ENCODE measurements at regions not wholly inside any gene's neighbourhood (a gene's known extent, or its start where the extent isn't known, plus 50 kb on each side); places are given as distances from the start of the nearest gene placed in this dataset.

- TF ChIP-seq, protein P1, sequence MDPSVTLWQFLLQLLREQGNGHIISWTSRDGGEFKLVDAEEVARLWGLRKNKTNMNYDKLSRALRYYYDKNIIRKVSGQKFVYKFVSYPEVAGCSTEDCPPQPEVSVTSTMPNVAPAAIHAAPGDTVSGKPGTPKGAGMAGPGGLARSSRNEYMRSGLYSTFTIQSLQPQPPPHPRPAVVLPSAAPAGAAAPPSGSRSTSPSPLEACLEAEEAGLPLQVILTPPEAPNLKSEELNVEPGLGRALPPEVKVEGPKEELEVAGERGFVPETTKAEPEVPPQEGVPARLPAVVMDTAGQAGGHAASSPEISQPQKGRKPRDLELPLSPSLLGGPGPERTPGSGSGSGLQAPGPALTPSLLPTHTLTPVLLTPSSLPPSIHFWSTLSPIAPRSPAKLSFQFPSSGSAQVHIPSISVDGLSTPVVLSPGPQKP (IDR thresholded peaks at IDR 0.05; ENCODE audit: low read depth, low read length) = no peak
- TF ChIP-seq CTCF (IDR thresholded peaks at IDR 0.05) (no peak), KDM5A (IDR thresholded peaks at IDR 0.05) (no peak), GATA3 (IDR thresholded peaks at IDR 0.05; ENCODE audit: borderline replicate concordance) (no peak)
- H3K4me2 ChIP-seq = no peak overlapping the region
- H3K4me3 ChIP-seq = no peak overlapping the region
- no peaks in the 10 kb centered on the region for H3K4me1 ChIP-seq
- CTCF ChIA-PET = no interaction called here
- POLR2A ChIA-PET = no interaction called here
- WGBS (ENCODE audit: missing lambda C conversion rate) = 48% methylated on average over 2 of the region's 2 CpGs
- ATAC-seq (no peak), FAIRE-seq (no peak), DNase-seq (ENCODE audit: low read depth in 1 of 2, low spot score in 1 of 2) (no peak)
- H3K9me3 ChIP-seq = no peaks in the 10 kb centered on the region
- H3K27ac ChIP-seq = no peak overlapping the region
Measured at GRCh38 chrX:22325096-22325495, 52.4 kb downstream of the CBLL2 start.

DNA sequence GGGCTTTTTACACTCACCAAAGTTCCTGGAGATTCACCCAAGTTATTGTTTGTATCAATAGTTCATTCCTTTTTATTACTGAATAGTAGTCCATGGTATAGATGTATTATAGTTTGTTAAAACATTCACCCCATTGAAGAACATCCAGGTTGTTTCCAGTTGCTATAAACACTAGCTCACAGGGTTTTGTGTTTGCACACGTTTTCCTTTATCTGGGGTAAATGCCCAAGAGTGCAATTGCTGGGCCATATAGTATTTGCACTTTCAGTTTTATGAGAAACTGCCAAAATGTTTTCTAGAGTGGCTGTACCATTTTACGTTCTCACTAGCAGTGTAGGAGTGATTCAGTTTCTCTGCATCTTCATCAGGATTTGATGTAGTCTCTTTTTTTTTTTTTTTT, 57.1 kb downstream of the CBLL2 start:
- 44% methylated on average over 2 of the region's 2 CpGs for WGBS (ENCODE audit: missing lambda C conversion rate)
- ATAC-seq = no peak
- H3K4me2 ChIP-seq = no peak overlapping the region
- CTCF ChIA-PET = no interaction called here
- no peak overlapping the region for H3K27ac ChIP-seq
- no peak for FAIRE-seq
- H3K9me3 ChIP-seq = no peaks in the 10 kb centered on the region
- no peak for TF ChIP-seq ATOH8 (CRISPR knock-in tag; IDR thresholded peaks at IDR 0.05; ENCODE audit: low read depth)
- no peak for TF ChIP-seq RFX5 (IDR thresholded peaks at IDR 0.05)
- TF ChIP-seq BHLHE40 (IDR thresholded peaks at IDR 0.05; ENCODE audit: low read depth, low read length) = no peak
- TF ChIP-seq MYC (IDR thresholded peaks at IDR 0.05; ENCODE audit: borderline replicate concordance, low read length) = no peak
- no peak for TF ChIP-seq CBX2 (IDR thresholded peaks at IDR 0.05; ENCODE audit: borderline replicate concordance, low read depth)
- no peak for DNase-seq (ENCODE audit: low read depth in 1 of 2, low spot score in 1 of 2)
- no peaks in the 10 kb centered on the region for H3K4me1 ChIP-seq
- no peak overlapping the region for H3K4me3 ChIP-seq
- POLR2A ChIA-PET = no interaction called here

- no peak for FAIRE-seq
- H3K4me3 ChIP-seq = no peak overlapping the region
- no peak overlapping the region for H3K27ac ChIP-seq
- WGBS (ENCODE audit: missing lambda C conversion rate) = 6% methylated on average over 1 of the region's 1 CpG
- ChIA-PET CTCF (interaction anchor here (0.6 kb wide), 1 partner anchor 700 kb away, joined by 3 read pairs; no protein-coding TSS in a partner anchor), POLR2A (no interaction called here)
- no peaks in the 10 kb centered on the region for H3K9me3 ChIP-seq
- no peak for DNase-seq (ENCODE audit: low read depth in 1 of 2, low spot score in 1 of 2)
- TF ChIP-seq RNF2 (IDR thresholded peaks at IDR 0.05; ENCODE audit: borderline replicate concordance, low read depth) (no peak), EP300 (IDR thresholded peaks at IDR 0.05) (no peak), EHF (CRISPR knock-in tag; IDR thresholded peaks at IDR 0.05) (no peak), RCOR1 (IDR thresholded peaks at IDR 0.05; ENCODE audit: low read depth, low read length) (no peak), GATA3 (IDR thresholded peaks at IDR 0.05; ENCODE audit: borderline replicate concordance) (no peak), ESRRA (IDR thresholded peaks at IDR 0.05; ENCODE audit: borderline replicate concordance, low read length) (no peak), RAD21 (conservative IDR thresholded peaks at IDR 0.05 in 1 of 2, IDR thresholded peaks at IDR 0.05 in 1 of 2) (no peak), KDM1A (IDR thresholded peaks at IDR 0.05; ENCODE audit: low read depth) (no peak), PBX3 (IDR thresholded peaks at IDR 0.05) (no peak), SMC3 (IDR thresholded peaks at IDR 0.05) (no peak)
- TF ChIP-seq, protein P1 (IDR thresholded peaks at IDR 0.05; ENCODE audit: low read depth, low read length) = no peak
- no peak for ATAC-seq
- H3K4me2 ChIP-seq = no peak overlapping the region
- H3K4me1 ChIP-seq = no peaks in the 10 kb centered on the region
Measured at GRCh38 chrX:22338740-22339139, 66.0 kb downstream of the CBLL2 start.
